Suprapubic skin (tissue), 4 donors: ENCODE measurements at regions not wholly inside any gene's neighbourhood (a gene's known extent, or its start where the extent isn't known, plus 50 kb on each side); places are given as distances from the start of the nearest gene placed in this dataset.

Experiments used
- CTCF ChIP-seq, 2 donors: fragments of 200-600 bp in 1 of 2; fragments of 450-650 bp in 1 of 2; sonication (generic) in 1 of 2; IDR thresholded peaks; one replicate each; pipeline ENCODE4 v1.5.1; 2016 to 2019; ENCODE audit warnings: antibody characterized with exemption in 2 of 2, mild to moderate bottlenecking in 1 of 2, moderate library complexity in 1 of 2
- EP300 ChIP-seq: sonication (generic); formaldehyde crosslinking; IDR thresholded peaks from one replicate; pipeline ENCODE4 v1.6.1; 2017; ENCODE audit warnings: antibody characterized with exemption
- POLR2A ChIP-seq, 2 donors: fragments of 450-650 bp; IDR thresholded peaks; one replicate each; pipeline ENCODE4 v1.6.1; 2017; ENCODE audit warnings: antibody characterized with exemption in 2 of 2, mild to moderate bottlenecking in 2 of 2, moderate library complexity in 2 of 2
- POLR2AphosphoS5 ChIP-seq, 3 donors: sonication (generic); formaldehyde crosslinking; IDR thresholded peaks; one replicate each; pipeline ENCODE4 v1.6.1; 2017; ENCODE audit warnings: antibody characterized with exemption in 3 of 3

- TF ChIP-seq CTCF (IDR thresholded peaks at IDR 0.05) (peak in 1 of 2 donors; percentile 13), POLR2AphosphoS5 (IDR thresholded peaks at IDR 0.05) (no peak), POLR2A (IDR thresholded peaks at IDR 0.05) (no peak), EP300 (no peak)
Measured at GRCh38 chr2:162890690-162891311, 52.2 kb upstream of the KCNH7 start.
